Omental fat pad (tissue), 3 donors: ENCODE measurements at regions not wholly inside any gene's neighbourhood (a gene's known extent, or its start where the extent isn't known, plus 50 kb on each side); places are given as distances from the start of the nearest gene placed in this dataset.

Experiments
- ATAC-seq: fragments of 150-250 bp; one replicate; pipeline ENCODE4 v1.9.1; 2016; ENCODE audit warnings: mild to moderate bottlenecking, moderate library complexity; ENCODE audit not compliant: low FRiP score
- DNase-seq: peaks from one replicate; pipeline ENCODE4 v3.0.0-alpha.2; 2019; ENCODE audit warnings: low spot score
- TF ChIP-seq, protein P1 (sequence below), 3 donors: fragments of 450-650 bp; IDR thresholded peaks; one replicate each; pipeline ENCODE4 v1.5.1; 2016 to 2017; ENCODE audit warnings: antibody characterized with exemption in 3 of 3, mild to moderate bottlenecking in 3 of 3, moderate library complexity in 2 of 3

DNA sequence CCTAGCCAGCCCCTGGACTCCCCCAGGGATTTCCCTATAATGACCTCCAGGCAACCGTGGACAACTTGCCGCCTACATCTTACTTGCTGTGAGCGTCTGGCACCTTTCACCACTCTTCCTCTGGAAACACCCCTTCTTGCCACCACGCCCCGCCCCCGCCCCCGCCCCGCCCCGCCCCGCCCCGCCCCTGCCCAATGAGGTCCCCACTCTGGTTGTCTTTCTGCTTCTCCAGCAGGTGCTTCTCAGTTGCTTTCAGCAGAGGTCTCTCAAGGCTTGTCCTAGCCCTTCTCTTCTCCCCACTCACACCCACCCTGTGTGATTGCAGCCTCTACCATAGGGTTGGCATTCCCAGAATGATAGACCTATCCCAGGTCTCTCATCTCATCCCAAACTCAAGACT is 214.5 kb downstream of the EN1 start:
- DNase-seq (no peak), ATAC-seq (no peak)
- TF ChIP-seq, protein P1, sequence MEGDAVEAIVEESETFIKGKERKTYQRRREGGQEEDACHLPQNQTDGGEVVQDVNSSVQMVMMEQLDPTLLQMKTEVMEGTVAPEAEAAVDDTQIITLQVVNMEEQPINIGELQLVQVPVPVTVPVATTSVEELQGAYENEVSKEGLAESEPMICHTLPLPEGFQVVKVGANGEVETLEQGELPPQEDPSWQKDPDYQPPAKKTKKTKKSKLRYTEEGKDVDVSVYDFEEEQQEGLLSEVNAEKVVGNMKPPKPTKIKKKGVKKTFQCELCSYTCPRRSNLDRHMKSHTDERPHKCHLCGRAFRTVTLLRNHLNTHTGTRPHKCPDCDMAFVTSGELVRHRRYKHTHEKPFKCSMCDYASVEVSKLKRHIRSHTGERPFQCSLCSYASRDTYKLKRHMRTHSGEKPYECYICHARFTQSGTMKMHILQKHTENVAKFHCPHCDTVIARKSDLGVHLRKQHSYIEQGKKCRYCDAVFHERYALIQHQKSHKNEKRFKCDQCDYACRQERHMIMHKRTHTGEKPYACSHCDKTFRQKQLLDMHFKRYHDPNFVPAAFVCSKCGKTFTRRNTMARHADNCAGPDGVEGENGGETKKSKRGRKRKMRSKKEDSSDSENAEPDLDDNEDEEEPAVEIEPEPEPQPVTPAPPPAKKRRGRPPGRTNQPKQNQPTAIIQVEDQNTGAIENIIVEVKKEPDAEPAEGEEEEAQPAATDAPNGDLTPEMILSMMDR (IDR thresholded peaks at IDR 0.05), result no peak

- DNase-seq (no peak), ATAC-seq (no peak)
- TF ChIP-seq, protein P1 (IDR thresholded peaks at IDR 0.05), result no peak
These were observed 220.3 kb downstream of the EN1 start for GRCh38 chr2:118627156-118627555.

DNA sequence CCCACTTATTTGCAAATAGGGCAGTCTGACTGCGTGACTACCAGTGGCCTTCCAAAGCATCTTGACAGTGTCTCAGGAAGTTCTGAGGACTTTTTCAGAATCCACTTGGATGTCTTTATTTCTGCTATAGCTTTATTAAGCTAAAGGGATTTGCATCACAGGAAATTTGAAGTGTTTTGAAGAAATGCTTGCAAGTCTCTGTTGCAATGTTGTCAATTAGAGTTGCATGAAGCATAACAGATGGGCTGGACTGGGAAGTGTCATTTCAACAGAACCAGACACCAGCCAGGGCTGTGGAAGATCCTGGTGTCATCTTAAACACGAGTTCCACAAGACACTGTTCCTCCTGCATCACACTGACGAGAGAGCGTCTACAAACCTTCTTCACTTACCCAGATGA is 224.5 kb downstream of the EN1 start:
- TF ChIP-seq, protein P1 (IDR thresholded peaks at IDR 0.05), result no peak
- no peak for DNase-seq
- ATAC-seq, result no peak

DNA sequence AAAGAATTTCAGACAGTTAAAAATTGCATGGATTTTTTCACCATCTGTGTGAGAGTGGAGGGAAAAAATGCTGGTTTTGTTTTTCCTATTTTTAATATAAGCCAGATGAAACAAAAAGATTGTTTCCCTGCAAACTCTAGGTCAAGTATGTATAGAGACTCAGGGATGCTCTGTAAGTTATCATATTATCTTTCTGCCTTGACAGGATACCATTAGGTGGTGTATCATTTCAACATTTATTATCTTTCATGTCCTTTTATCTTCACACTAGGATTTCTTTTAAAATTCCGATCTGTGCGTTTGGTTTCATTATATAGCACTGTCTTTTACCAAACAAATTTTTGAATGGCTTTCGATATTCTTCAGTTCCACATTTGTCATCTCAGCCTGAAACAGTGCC is 225.3 kb downstream of the EN1 start:
- TF ChIP-seq, protein P1 (IDR thresholded peaks at IDR 0.05), result no peak
- ATAC-seq (no peak), DNase-seq (no peak)

- ATAC-seq (no peak), DNase-seq (no peak)
- TF ChIP-seq, protein P1 (IDR thresholded peaks at IDR 0.05), result no peak
These were observed 229.2 kb downstream of the EN1 start for GRCh38 chr2:118618279-118618678.

GRCh38 chr2:118616432-118616831 is 231.0 kb downstream of the EN1 start:
- DNase-seq (no peak), ATAC-seq (no peak)
- TF ChIP-seq, protein P1 (IDR thresholded peaks at IDR 0.05), result no peak

GRCh38 chr2:118614841-118615271 is 232.6 kb downstream of the EN1 start:
- no peak for ATAC-seq
- no peak for DNase-seq
- TF ChIP-seq, protein P1 (IDR thresholded peaks at IDR 0.05), result no peak
